ENCODE measurements at regions not wholly inside any gene's neighbourhood (a gene's known extent, or its start where the extent isn't known, plus 50 kb on each side); places are given as distances from the start of the nearest gene placed in this dataset.
A peak's percentile ranks its signal among the peaks of the same experiment; 100 is the strongest.

DNA sequence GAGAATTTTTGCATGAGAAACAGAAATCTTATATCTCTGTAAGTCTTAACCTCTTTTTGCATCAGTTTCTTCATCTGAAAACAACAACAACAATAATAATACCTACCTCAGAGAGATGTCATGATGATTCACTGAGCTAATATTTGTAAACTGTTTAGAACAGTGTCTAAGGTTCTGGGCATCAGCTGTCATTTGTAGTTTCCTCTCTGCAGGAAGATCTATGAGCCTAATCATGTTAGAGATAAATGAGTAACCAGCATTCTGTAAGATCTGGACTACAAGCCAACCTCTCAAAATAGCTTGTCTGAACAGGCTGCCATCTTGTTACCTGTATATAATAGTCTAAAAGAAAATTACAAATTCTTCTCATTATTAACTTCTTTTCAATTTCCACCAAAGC, 383.0 kb upstream of the RORA start:
- no peak for FAIRE-seq
- H3K36me3 ChIP-seq (ENCODE audit: control insufficient read depth, insufficient read depth, low read length): no peaks in the 10 kb centered on the region
- H3K4me3 ChIP-seq (ENCODE audit: low read depth, low read length): no peak overlapping the region
- TF ChIP-seq, protein P1, sequence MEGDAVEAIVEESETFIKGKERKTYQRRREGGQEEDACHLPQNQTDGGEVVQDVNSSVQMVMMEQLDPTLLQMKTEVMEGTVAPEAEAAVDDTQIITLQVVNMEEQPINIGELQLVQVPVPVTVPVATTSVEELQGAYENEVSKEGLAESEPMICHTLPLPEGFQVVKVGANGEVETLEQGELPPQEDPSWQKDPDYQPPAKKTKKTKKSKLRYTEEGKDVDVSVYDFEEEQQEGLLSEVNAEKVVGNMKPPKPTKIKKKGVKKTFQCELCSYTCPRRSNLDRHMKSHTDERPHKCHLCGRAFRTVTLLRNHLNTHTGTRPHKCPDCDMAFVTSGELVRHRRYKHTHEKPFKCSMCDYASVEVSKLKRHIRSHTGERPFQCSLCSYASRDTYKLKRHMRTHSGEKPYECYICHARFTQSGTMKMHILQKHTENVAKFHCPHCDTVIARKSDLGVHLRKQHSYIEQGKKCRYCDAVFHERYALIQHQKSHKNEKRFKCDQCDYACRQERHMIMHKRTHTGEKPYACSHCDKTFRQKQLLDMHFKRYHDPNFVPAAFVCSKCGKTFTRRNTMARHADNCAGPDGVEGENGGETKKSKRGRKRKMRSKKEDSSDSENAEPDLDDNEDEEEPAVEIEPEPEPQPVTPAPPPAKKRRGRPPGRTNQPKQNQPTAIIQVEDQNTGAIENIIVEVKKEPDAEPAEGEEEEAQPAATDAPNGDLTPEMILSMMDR (IDR thresholded peaks at IDR 0.05; ENCODE audit: insufficient read depth, low read length, severe bottlenecking): no peak
- no peak for DNase-seq (ENCODE audit: low read depth)
- no peaks in the 10 kb centered on the region for H3K27me3 ChIP-seq (ENCODE audit: control insufficient read depth, insufficient read depth, low read length)

DNA sequence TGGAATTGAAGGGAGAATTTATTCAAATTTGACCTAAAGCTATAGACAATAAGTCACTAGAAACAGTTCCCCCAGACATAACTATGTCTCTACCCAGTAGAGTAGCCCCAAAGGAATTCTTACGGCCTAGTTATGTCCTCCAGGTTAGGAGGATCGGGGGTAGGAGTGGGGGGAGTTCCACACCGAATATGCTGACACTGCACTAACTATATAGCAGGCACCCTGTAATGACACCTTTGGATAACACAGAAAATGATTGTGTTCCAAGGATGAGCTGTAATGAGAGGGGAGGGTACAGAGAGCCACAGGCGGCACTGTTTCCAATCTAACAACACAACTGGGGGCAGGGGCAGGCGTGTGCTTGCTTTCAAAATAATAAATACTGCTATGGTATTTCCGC, 376.2 kb upstream of the RORA start:
- Histone ChIP-seq H3K36me3 (ENCODE audit: control insufficient read depth, insufficient read depth, low read length) (no peaks in the 10 kb centered on the region), H3K4me3 (ENCODE audit: low read depth, low read length) (no peak overlapping the region), H3K27me3 (ENCODE audit: control insufficient read depth, insufficient read depth, low read length) (no peaks in the 10 kb centered on the region)
- TF ChIP-seq, protein P1 (IDR thresholded peaks at IDR 0.05; ENCODE audit: insufficient read depth, low read length, severe bottlenecking): no peak
- FAIRE-seq: no peak
- no peak for DNase-seq (ENCODE audit: low read depth)

DNA sequence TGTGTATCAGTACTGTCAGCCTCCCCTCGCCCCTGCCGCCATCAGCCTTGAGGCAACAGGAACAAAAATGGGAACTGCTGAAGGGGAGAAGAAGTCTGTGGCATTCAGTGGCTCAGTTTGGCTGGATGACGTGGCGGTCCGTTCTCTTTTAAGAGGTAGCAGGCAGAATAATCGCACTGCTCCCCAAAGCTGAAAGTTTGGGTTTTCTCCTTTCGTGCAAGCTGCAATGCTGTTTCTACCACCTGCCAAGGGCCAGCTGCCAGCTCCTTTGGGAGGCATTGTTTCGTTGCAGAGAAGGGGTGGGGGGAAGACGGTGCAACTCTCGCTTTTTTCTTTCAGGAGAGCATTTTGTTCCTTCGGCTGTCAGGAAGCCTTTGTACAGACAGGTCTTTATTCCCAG, 369.6 kb upstream of the RORA start:
- no peaks in the 10 kb centered on the region for H3K36me3 ChIP-seq (ENCODE audit: control insufficient read depth, insufficient read depth, low read length)
- FAIRE-seq (no peak), DNase-seq (ENCODE audit: low read depth) (no peak)
- TF ChIP-seq, protein P1 (IDR thresholded peaks at IDR 0.05; ENCODE audit: insufficient read depth, low read length, severe bottlenecking): no peak
- H3K4me3 ChIP-seq (ENCODE audit: low read depth, low read length): no peak overlapping the region
- no peaks in the 10 kb centered on the region for H3K27me3 ChIP-seq (ENCODE audit: control insufficient read depth, insufficient read depth, low read length)

DNA sequence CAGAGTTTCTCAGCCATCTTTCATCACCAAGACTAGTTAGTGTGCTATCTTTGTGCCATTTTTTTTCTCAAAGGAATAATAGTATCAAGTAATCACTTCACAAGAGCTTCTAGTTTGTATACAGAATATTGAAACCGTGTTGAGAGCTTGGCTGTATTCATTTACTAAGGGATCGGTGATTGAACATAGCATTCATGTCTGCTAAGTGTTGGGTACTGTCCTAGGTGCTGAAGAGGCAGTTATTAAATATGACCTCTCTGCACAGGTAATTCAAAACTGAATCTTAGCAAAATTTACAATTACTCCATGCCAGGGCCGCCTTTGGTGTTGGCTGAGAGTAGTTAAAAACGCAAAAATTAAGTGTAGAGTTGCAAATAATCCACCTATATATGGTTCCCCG, 355.3 kb upstream of the RORA start:
- no peak for FAIRE-seq
- DNase-seq (ENCODE audit: low read depth): peak; percentile 12

DNA sequence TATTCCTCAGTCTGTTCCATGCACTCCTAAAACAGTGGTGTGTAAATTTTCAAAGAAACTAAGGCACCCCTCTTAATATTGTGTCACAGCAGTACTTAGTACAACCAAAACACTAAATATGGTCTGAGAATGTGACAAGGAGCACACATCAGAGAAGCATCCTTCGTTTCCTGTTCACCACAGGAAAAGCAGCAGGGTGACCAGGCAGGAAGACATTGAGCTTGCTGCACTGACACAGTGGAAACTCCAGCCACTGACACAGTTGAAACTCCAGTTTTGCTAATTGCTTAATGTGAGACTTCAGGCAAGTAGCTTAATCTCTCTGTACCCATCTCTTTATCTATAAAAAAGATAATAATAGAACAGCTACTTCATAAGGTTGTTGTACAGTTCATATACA, 353.0 kb upstream of the RORA start:
- FAIRE-seq (no peak), DNase-seq (ENCODE audit: low read depth) (no peak)
- Histone ChIP-seq H3K4me3 (ENCODE audit: low read depth, low read length) (no peak overlapping the region), H3K27me3 (ENCODE audit: control insufficient read depth, insufficient read depth, low read length) (no peaks in the 10 kb centered on the region), H3K36me3 (ENCODE audit: control insufficient read depth, insufficient read depth, low read length) (no peaks in the 10 kb centered on the region)
- TF ChIP-seq, protein P1 (IDR thresholded peaks at IDR 0.05; ENCODE audit: insufficient read depth, low read length, severe bottlenecking): no peak

More for the DNA sequence above, 355.3 kb upstream of the RORA start:
- TF ChIP-seq, protein P1 (IDR thresholded peaks at IDR 0.05; ENCODE audit: insufficient read depth, low read length, severe bottlenecking): no peak
- H3K36me3 ChIP-seq (ENCODE audit: control insufficient read depth, insufficient read depth, low read length): no peaks in the 10 kb centered on the region
- no peak overlapping the region for H3K4me3 ChIP-seq (ENCODE audit: low read depth, low read length)
- no peaks in the 10 kb centered on the region for H3K27me3 ChIP-seq (ENCODE audit: control insufficient read depth, insufficient read depth, low read length)

DNA sequence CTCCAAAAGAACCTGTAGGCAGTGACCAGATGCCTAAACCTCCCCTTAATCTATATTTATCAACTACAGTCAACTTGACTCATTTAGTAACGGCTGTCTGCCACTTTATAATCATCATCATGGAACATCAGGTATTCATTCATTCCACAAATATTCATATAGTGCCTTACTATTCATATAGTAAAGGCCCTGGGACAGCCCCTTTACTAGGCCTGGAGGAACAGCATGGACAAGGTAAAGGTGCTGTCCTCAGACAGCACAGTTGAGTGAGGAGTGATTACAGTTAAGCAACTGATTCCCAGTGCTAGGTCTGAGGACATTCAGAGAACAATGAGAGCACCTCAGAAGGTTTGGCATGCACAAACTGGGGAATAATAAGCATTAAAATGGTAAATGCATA, 346.5 kb upstream of the RORA start:
- no peaks in the 10 kb centered on the region for H3K27me3 ChIP-seq (ENCODE audit: control insufficient read depth, insufficient read depth, low read length)

More for the DNA sequence above, 346.5 kb upstream of the RORA start:
- TF ChIP-seq, protein P1 (IDR thresholded peaks at IDR 0.05; ENCODE audit: insufficient read depth, low read length, severe bottlenecking): no peak
- no peak overlapping the region for H3K4me3 ChIP-seq (ENCODE audit: low read depth, low read length)
- no peaks in the 10 kb centered on the region for H3K36me3 ChIP-seq (ENCODE audit: control insufficient read depth, insufficient read depth, low read length)
- DNase-seq (ENCODE audit: low read depth) (no peak), FAIRE-seq (no peak)

Data from bronchial epithelial cell (primary cell).